ENCODE measurements at regions not wholly inside any gene's neighbourhood (a gene's known extent, or its start where the extent isn't known, plus 50 kb on each side); places are given as distances from the start of the nearest gene placed in this dataset.

DNA sequence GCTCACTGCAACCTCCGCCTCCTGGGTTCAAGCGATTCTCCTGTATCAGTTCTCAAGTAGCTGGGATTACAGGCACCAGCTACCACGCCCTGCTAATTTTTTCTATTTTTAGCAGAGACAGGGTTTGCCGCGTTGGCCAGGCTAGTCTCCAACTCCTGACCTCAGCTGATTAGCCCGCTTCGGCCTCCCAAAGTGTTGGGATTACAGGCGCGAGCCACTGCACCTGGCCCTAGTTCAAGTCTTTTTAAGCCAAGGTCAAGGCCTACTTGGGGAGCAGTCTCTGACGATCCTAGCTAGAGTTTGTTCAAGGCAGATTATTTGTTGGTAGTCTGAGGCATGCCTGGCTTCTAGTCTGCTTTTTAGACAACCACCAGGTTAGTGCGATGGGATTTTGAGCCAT, 709.5 kb upstream of the COBL start:
- H2AK5ac ChIP-seq (ENCODE audit: low read depth, low read length): no peak overlapping the region
- H2AFZ ChIP-seq (ENCODE audit: low read length): no peak overlapping the region
- H3K4ac ChIP-seq (replicated peaks; ENCODE audit: insufficient read length, low read depth, low read length): no peak overlapping the region
- ChIA-PET POLR2A (ENCODE audit: partially characterized antibody) (no interaction called here), CTCF (ENCODE audit: partially characterized antibody) (interaction anchor here (0.5 kb wide), 1 partner anchor 90 kb away, joined by 3 read pairs; no protein-coding TSS in a partner anchor)
- H3K27ac ChIP-seq (ENCODE audit: low read depth, low read length): no peak overlapping the region
- H3K9me3 ChIP-seq (ENCODE audit: insufficient read depth in 2 of 2, low read depth in 1 of 2, low read length in 1 of 2): no peaks in the 10 kb centered on the region
- DNase-seq (ENCODE audit: low read depth in 1 of 2, low spot score in 2 of 2) (no peak), FAIRE-seq (no peak)
- H2BK12ac ChIP-seq (ENCODE audit: low read depth, low read length): no peak overlapping the region
- H3K23me2 ChIP-seq (ENCODE audit: low read depth, low read length): no peaks in the 10 kb centered on the region
- H4K8ac ChIP-seq (ENCODE audit: extremely low read depth, insufficient read depth, low read length): no peak overlapping the region
- 84% methylated on average over 11 of the region's 11 CpGs; no CpG with 5 or more reads in 1 of the 2 experiments for WGBS, 2 experiments (ENCODE audit: extremely low coverage in 1 of 2, insufficient coverage in 1 of 2, insufficient read length in 1 of 2, insufficient replicate concordance in 2 of 2, low coverage in 1 of 2, low lambda C conversion rate in 2 of 2, missing lambda C conversion rate in 1 of 2)
- H3K79me2 ChIP-seq (ENCODE audit: control insufficient read depth in 1 of 2, insufficient read depth in 2 of 2, low read length in 2 of 2): no peaks in the 10 kb centered on the region
- no peaks in the 10 kb centered on the region for H3K4me1 ChIP-seq (replicated peaks in 1 of 4; ENCODE audit: control insufficient read depth in 3 of 4, insufficient read depth in 4 of 4, low read length in 3 of 4)
- no peak overlapping the region for H3K56ac ChIP-seq (replicated peaks; ENCODE audit: insufficient read length, low read depth, low read length)
- no peaks in the 10 kb centered on the region for H3K27me3 ChIP-seq (replicated peaks in 1 of 4; ENCODE audit: control insufficient read depth in 3 of 4, extremely low read depth in 1 of 4, insufficient read depth in 3 of 4, low read length in 3 of 4)
- H2BK5ac ChIP-seq (ENCODE audit: low read depth, low read length): no peak overlapping the region
- no peak overlapping the region for H3K14ac ChIP-seq (ENCODE audit: insufficient read length)
- no peak overlapping the region for H4K91ac ChIP-seq (replicated peaks; ENCODE audit: insufficient read length, low read length)
- no peak overlapping the region for H3K9ac ChIP-seq (replicated peaks in 1 of 4; ENCODE audit: extremely low read depth in 1 of 4, low read depth in 3 of 4, low read length in 3 of 4)
- H4K20me1 ChIP-seq (replicated peaks in 1 of 2; ENCODE audit: control insufficient read depth in 1 of 2, insufficient read depth in 2 of 2, low read length in 2 of 2): no peaks in the 10 kb centered on the region
- H3K4me3 ChIP-seq (ENCODE audit: extremely low read depth in 1 of 4, insufficient read depth in 2 of 4, low read depth in 3 of 4, low read length in 4 of 4): no peak overlapping the region
- H3K36me3 ChIP-seq (ENCODE audit: control insufficient read depth in 2 of 4, insufficient read depth in 4 of 4, low read length in 3 of 4): no peaks in the 10 kb centered on the region
- no peak overlapping the region for H4K5ac ChIP-seq (ENCODE audit: insufficient read length, low read depth, low read length)
- no peak overlapping the region for H2BK20ac ChIP-seq (ENCODE audit: low read length)
- no peak overlapping the region for H3K18ac ChIP-seq (ENCODE audit: extremely low read depth, low read length)
- no peak overlapping the region for H3K4me2 ChIP-seq (ENCODE audit: insufficient read depth in 1 of 2, low read depth in 2 of 2, low read length in 2 of 2)
- H2BK15ac ChIP-seq (ENCODE audit: low read length): no peak overlapping the region
- H2BK120ac ChIP-seq (replicated peaks; ENCODE audit: low read depth, low read length): no peak overlapping the region
- H3K23ac ChIP-seq (ENCODE audit: insufficient read length): no peak overlapping the region
- no peak for TF ChIP-seq RAD21 (IDR thresholded peaks at IDR 0.05 in 1 of 2, conservative IDR thresholded peaks at IDR 0.05 in 1 of 2; ENCODE audit: low read depth in 2 of 2, low read length in 2 of 2)
- TF ChIP-seq BRCA1 (IDR thresholded peaks at IDR 0.05; ENCODE audit: low read depth, low read length): no peak
- H3K79me1 ChIP-seq (ENCODE audit: low read depth, low read length): no peaks in the 10 kb centered on the region

All from H1 (cell line).